GM18519 (cell line): ENCODE measurements at regions not wholly inside any gene's neighbourhood (a gene's known extent, or its start where the extent isn't known, plus 50 kb on each side); places are given as distances from the start of the nearest gene placed in this dataset.
A peak's percentile ranks its signal among the peaks of the same experiment; 100 is the strongest.
"Not testable (repeated sequence)": the region's sequence is repeated elsewhere in the genome, so short reads cannot be mapped to it uniquely, and the experiment has no call there.

ENCODE experiments used
- ATAC-seq: cut with Tn5 transposase; IDR thresholded peaks from one replicate; pipeline ENCODE4 v1.9.1; 2021; ENCODE audit warnings: mild to moderate bottlenecking, moderate library complexity; ENCODE audit not compliant: unreplicated experiment, low FRiP score

GRCh38 chr5:98231089-98231488 is 542.4 kb upstream of the RGMB start:
- no peak for ATAC-seq

- ATAC-seq, result not testable (repeated sequence)
Observed at GRCh38 chr5:98237794-98238193, 535.7 kb upstream of the RGMB start.

- ATAC-seq, result no peak
Observed at GRCh38 chr5:98243972-98244371, 529.5 kb upstream of the RGMB start.

- ATAC-seq, result no peak
Observed at GRCh38 chr5:98248949-98249348, 524.5 kb upstream of the RGMB start.

- ATAC-seq, result no peak
Observed at GRCh38 chr5:98258939-98259338, 514.5 kb upstream of the RGMB start.

GRCh38 chr5:98259595-98259994 is 513.9 kb upstream of the RGMB start:
- no peak for ATAC-seq

- no peak for ATAC-seq
Observed at GRCh38 chr5:98263084-98263483, 510.4 kb upstream of the RGMB start.

- ATAC-seq, result no peak
Observed at GRCh38 chr5:98268162-98268860, 505.2 kb upstream of the RGMB start.

GRCh38 chr5:98275980-98276379 is 497.5 kb upstream of the RGMB start:
- ATAC-seq, result no peak

GRCh38 chr5:98282521-98282920 is 490.9 kb upstream of the RGMB start:
- no peak for ATAC-seq

- ATAC-seq, result no peak
Observed at GRCh38 chr5:98292496-98292895, 481.0 kb upstream of the RGMB start.

GRCh38 chr5:98296426-98296825 is 477.0 kb upstream of the RGMB start:
- ATAC-seq, result no peak

GRCh38 chr5:98299435-98299834 is 474.0 kb upstream of the RGMB start:
- no peak for ATAC-seq

GRCh38 chr5:98301547-98301946 is 471.9 kb upstream of the RGMB start:
- no peak for ATAC-seq

GRCh38 chr5:98307811-98308210 is 465.7 kb upstream of the RGMB start:
- no peak for ATAC-seq

GRCh38 chr5:98308231-98308630 is 465.2 kb upstream of the RGMB start:
- no peak for ATAC-seq

- ATAC-seq, result no peak
Observed at GRCh38 chr5:98308960-98309359, 464.5 kb upstream of the RGMB start.

GRCh38 chr5:98309785-98310598 is 463.5 kb upstream of the RGMB start:
- peak; percentile 71 for ATAC-seq

GRCh38 chr5:98314292-98314691 is 459.2 kb upstream of the RGMB start:
- ATAC-seq, result no peak

GRCh38 chr5:98318386-98318785 is 455.1 kb upstream of the RGMB start:
- no peak for ATAC-seq

GRCh38 chr5:98319299-98320011 is 454.0 kb upstream of the RGMB start:
- no peak for ATAC-seq
